Hippocampal formation (tissue), 2 donors: ENCODE measurements at regions not wholly inside any gene's neighbourhood (a gene's known extent, or its start where the extent isn't known, plus 50 kb on each side); places are given as distances from the start of the nearest gene placed in this dataset.
"Not testable (repeated sequence)": the region's sequence is repeated elsewhere in the genome, so short reads cannot be mapped to it uniquely, and the experiment has no call there.

Source experiments
- DNase-seq, 2 donors: peaks; one replicate each; lab custom pipeline; 2025; lab: John Stamatoyannopoulos, UW

DNA sequence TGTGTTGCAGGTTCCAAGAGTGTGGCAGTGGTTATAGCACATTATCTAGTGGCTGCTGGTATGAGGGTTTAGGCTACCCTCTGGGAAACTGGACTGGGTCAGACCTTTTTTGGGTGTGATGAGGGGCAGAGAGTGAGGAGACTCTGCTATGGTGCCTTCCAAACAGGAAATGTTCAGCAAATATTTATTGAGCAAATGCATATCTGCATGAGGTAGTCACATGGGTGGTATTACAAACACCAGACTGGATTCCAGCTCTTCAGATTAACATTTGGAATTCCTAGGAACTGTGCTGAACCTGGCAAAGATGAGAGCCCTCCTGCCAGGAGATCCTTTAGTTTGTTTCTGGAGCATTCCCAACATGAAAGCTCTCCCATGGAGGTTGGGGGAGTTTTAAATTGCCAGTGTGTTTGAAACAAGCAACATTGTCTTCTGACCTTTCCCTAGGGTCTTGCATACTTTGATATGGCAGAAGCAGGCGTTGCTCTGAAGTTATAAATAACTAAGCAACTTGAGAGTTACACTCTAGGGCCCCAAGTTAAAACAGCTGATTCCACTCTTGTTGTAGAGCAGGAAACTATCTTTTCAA, 341.2 kb upstream of the C2CD4B start:
- DNase-seq = no peak

DNA sequence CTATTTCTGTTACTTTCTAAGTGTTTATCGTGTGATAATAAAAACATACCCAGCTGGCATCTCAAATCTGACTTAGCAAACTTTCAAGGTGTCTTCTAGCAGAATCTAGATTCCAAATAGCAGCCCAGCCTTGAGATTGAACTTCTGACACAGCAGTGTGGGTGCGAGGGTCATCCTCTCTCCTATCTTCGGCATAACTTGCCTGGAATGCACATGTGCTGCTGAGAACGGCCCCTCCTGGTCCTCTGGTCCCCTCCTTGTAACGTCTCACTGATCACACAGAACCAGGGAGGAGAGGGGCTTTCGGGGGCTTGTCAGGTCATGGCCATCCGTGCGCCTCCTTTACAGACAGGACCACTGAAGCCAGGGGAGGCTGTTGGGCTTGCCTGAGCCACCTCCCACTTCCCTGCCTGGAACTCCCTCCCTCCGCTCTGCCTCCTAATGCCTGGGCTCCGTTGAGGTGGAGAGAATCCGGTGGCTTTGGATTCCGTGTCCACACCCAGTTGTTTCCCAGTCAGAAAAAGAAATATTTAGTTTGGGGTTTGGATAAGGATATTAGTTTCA, 344.4 kb upstream of the C2CD4B start:
- no peak for DNase-seq

DNA sequence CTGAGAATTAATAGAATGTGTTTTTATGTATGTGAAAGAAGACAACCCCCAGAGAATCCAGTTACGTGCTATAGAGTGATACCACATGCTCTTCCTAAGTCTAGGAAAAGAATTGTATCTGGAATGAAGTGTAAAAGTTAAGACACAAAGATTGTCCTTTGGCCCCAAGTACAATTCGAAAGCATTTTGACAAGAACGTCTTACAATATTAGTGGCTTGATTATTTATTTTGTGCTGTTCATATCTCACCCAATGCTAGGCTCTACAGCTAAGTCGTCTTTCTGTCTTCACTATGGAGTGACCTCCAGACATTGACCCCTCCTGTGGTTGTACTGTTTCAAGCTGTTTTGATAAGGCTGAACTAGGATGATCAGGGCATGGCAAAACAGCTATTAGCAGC, 345.7 kb upstream of the C2CD4B start:
- DNase-seq = no peak

DNA sequence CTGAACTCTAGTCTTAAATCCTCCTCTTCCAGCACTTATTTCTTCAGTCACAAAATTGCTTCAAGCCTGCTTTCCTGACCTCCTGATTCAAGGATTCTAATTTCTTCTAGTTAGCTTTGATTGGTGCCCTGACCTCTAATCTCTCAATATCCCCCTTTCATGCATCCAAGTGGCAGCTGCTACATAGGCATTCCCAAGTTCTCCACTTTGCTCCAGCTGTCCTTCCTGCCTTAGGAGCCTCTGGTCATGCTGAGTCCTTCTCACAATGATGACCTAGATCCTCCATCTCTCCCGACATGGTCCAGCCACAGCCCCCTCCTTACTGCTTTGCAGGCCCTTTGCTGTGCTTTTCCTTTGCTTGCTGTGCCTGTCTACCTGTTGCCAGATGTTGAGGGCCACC, 347.8 kb upstream of the C2CD4B start:
- DNase-seq = no peak

DNA sequence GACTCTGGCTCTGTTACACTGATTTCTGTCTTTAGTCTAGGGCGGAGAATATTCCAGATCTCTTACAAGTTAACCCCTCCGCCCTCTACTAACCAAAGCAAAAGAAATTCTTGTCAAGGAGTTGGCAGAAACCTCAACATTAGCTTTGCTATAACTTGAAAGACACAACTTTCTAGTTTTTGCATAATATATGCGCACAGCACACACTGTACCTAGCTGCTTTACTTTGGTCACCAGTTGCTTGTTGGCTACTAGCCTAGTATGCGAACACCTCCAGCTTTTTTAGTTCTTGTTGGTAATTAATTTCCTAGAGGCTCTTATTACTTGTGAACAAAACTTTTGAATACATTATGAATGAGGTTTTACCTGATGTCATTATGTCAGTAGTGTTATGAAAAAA, 348.8 kb upstream of the C2CD4B start:
- DNase-seq = no peak

DNA sequence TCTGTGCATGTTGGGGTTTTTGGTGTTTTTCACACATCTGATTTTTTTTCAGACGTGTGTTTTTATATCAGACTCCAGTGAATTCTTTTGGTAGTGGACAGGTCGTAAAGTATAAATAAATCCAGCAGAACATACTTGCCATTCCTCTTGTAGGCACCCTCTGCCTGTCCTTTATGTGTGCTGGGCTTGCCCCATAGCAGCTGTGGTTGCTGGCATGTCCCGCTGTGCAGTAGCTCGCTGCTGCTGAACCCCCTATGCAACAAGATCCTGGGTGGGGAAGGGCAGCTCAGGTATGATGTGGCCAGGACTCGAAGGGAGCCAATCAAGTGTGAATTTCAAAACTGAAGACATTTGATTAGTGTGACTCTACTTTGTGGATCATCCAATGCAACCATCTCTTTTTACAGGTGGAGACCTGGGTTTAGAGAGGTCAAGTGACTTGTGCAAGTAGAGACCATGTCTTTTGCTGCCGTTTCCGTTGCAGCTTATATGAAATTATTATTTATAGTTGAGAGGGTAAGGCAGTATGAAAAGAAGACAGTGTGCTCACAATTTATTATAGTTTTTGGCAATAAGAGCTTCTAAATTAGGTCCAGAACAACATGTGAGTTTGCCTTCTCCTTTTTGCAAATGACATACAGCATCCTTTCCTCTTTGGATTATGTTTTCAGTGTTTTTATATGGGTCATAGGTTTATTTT, 350.8 kb upstream of the C2CD4B start:
- no peak for DNase-seq

DNA sequence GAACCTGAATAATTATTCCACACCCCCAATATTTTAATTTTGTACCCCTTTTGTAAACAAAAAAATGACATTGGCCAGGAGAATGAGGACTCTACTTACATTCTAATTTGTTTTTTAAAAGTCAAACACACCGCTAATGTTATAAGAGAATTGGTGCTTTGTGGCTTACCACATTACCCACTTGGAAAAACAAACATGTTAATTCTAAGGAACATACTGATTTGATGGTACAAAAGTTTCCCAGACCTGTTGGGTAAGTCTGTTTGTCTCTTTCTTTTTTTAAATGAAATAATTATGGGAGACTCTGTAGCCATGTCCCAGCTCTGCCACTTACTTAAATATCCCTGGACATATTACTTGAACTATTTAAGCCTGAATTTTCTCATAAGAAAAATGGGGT, 352.5 kb upstream of the C2CD4B start:
- no peak for DNase-seq

DNA sequence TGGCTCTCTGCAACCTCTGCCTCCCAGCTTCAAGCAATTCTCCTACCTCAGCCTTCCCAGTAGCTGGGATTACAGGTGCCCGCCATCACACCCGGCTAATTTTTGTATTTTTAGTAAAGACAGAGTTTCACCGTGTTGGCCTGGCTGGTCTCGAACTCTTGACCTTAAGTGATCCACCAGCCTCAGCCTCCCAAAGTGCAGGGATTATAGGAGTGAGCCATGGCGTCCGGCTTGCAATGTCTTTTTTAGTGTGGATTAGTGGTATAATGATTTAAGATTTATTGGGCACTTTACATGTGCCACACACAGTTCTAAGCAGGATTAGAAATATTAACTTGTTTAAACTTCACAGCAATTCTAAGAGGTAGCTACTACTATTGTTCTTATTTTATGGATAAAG, 353.6 kb upstream of the C2CD4B start:
- not testable (repeated sequence) for DNase-seq

DNA sequence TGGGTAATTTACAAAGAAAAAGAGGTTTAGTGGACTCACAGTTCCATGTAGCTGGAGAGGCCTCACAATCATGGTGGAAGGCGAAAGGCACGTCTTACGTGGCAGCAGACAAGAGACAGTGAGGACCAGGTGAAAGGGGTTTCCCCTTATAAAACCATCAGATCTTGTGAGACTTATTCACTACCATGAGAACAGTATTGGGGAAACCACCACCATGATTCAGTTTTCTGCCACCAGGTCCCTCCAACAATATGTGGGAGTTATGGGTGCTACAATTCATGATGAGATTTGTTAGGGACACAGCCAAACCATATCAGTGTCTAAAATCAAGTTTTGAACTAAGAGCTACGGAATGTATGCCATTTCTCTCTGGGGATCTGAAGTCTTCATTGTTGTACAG, 354.8 kb upstream of the C2CD4B start:
- DNase-seq = no peak

DNA sequence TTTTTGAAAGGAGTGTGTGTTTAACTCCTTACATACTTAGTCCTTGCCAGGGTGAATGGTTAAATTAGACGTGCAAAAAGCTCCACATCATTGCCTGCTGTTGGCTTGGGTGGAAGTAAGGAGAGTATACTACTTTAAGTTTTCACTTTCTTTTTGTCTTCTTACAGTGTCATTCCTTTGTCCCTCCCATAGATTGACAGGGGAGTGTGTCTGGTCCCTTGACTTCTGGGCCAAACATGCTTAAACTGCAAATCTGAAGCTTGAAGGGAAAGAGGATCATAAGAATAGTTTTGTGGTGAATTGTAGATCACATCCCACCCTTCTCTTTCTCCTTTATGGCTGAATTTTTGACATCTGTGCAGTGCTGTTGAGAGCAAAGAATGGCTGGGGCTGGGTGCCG, 355.8 kb upstream of the C2CD4B start:
- DNase-seq = no peak

DNA sequence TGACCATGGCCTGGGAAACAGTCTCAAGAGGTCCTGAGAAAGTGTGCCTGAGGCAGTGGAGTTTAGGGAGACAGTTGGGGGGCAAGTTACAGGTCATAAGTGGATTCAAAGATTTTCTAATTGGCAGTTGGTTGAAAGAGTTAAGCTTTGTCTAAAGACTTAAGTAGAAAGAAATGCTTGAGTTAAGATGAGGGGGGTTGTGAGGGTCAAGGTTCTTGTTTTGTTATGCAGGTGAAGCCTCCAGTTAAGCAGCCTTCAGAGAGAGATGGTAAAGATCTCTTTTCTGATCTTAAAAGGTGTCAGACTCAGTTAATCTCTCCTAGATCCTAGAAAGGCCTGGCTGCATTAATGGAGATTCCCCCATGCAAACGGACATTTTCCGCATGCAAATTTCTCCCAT, 356.3 kb upstream of the C2CD4B start:
- no peak for DNase-seq

DNA sequence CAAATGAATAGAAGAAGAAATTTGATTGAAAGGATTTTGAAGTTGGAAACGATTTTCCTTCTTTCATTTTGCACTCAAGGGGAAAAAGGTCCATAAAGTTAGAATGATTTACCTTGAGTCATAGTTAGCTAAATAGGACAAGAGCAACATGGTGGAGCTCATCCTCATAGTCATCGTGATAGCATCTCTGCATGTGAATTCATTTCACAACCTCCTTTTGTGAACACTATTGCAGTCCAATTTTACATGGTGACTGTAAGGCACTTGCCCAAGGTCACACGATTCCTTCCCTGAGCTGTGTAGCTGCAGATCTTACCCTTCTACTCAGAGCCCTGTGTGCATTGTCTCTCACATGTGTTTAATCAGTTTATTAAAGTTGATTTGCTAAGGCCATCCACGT, 359.8 kb upstream of the C2CD4B start:
- DNase-seq = no peak

DNA sequence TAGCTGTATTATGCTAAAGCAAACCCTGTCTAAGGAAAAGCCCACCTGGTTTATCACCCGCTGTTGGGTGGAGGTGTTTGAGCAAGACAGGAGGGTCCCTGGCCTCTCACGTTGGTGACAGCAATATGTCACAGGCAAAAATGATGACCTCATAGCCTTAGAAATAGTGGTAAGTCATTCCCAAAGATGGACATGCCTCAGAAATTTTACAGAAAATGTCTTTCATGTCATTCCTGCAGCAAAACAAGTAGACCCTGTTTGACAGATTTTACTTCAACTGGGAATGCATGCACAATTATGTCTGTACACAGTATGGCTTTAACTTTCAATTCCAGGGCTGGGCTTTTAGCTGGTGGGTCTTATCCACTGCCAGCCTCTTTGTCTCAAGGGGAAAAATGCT, 362.3 kb upstream of the C2CD4B start:
- no peak for DNase-seq

DNA sequence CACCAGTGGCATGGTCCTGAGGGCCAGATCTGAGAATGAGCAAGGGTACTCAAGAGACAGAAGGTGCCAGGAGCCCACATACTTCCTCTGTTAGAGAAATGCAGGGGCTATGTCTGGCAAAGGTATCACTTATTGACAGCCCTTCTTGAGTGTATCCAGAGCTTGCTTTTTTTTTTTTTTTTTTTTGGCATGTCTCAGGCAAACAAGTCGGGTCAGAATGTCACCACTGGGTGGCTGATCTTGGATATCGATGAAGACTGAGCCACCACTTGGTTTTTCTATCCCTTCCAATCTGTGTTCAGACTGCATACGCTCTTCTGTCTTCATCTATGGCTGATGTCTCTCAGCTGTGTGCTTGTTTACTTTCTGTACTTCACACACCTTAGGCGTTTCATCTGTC, 363.4 kb upstream of the C2CD4B start:
- no peak for DNase-seq

DNA sequence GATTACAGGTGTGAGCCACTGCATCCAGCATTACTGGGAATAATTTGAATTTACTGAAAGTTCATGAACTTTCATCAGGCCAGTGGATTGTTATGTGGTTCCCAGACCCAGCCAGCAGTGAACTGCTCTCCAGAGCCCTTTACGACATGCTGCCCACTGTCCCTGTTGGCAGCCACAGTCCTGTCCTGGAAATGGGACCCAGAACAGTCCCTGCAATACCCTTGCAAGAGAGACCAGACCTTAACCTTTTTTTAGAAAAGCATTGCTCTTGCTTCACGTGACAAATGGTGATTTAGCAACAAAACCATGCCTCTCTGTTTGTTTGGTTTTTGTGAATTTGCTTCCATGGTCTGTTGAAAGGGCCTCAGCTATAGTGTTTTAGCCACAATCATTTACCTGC, 367.3 kb upstream of the C2CD4B start:
- no peak for DNase-seq

DNA sequence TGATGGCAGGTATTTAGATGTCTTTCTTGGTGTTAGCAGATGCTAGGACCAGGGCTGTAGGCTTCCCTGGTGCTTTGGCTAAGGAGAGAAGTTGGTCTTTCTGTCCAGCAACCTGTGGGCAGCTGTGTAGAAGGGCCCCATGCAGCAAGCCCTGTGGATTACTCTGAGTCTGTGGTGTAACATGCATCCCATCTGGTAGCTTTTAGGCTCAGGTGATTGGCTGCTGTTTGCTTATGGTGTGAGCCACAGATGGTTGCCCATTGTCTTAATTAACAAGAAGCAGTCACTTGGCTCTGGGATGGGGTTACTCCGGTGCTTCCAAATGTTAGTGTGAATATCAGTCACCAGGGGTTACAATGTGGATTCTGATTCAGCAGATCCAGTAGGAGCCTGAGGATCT, 368.6 kb upstream of the C2CD4B start:
- no peak for DNase-seq

DNA sequence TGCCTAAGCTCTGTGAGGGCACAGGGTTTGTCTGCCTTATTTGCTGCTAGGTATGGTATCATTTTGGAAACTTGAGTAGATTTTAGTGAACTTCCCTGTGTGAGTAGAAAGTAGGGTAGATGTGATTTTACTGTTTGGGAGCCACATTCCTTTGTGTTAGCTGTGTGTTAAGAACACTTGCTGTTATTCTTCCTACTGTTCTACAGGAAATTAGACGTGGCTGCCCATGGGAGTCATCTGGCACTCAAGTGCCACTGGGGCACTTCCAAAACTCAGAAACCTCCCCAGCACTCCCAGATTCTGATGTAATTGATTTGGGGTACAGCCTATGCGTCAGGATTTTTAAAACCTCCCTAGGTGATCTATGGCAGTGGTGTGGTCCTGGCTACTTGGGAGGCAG, 369.9 kb upstream of the C2CD4B start:
- DNase-seq = no peak

DNA sequence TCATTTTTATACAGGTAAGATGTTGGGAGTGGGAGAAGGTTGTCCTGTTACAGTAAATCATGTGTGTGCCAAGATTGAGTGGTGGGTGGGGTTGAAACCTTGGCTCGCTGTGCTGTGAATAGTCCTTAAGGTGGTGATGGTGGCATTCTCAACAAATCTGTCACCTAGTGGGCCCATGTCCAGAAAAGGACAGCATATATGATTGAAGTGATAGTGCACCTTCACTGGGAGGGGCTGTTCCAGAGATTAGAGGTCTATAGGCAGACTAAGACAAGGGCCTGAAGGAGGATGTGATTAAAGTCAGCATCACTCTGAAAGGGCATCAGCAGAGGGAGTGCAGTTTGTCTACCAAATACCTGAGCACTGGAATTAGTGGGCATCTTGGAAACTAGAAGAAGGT, 374.2 kb upstream of the C2CD4B start:
- DNase-seq = no peak

DNA sequence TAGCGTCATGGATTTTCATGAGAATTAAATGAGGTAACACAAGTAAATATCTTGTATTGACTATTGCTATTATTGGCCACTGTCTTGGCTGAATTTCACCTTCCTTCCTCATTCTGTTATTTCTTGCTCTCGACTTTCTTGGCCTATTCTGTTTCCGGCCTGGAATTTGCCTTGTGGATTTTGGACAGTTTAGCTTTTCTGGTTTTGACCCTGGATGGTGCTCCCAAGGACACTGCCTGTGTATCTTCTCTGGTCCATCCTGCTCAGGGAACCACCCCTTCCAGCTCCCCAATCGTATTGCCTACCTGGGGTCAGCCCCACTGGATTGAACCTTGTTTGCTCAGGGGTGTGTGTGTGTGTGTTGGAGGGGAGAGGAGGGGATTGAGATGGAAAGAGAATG, 376.2 kb upstream of the C2CD4B start:
- no peak for DNase-seq

DNA sequence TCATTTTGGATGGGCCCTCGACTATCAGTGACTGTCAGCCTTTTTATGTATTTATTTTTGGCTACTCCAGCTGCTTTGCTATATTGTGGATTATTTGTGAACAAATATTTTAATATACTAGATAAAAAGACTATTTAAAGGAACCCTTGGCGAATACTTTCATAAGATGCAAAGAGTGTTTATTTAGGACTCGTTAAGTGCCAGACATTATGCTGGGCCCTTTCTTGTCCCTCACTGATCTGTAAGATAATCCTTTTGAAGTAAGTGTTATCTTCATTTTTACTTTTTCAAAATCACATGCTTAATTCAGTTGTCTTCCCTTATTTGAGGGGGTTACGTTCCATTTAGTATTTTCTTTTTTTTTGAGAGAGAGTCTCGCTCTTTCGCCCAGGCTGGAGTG, 376.8 kb upstream of the C2CD4B start:
- DNase-seq = no peak

DNA sequence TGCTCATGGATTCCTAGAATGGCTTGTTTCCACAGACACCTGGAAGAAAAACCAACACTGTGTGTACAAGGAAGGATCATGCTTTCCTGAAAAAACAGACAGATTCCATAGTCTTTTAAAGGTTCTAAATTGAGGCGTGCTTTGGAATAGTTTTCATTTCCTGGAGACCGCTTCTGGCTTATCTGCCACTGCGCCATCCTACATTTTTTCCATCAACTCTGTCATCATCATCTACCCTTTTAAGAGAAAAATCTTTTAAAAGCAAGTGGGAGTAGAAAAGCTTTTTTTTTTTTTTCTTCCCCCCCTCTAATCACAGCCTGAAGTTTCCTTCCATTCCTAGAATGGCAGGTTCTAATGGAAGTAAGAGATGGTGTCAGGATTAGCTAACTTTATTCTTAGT, 379.4 kb upstream of the C2CD4B start:
- DNase-seq = no peak

DNA sequence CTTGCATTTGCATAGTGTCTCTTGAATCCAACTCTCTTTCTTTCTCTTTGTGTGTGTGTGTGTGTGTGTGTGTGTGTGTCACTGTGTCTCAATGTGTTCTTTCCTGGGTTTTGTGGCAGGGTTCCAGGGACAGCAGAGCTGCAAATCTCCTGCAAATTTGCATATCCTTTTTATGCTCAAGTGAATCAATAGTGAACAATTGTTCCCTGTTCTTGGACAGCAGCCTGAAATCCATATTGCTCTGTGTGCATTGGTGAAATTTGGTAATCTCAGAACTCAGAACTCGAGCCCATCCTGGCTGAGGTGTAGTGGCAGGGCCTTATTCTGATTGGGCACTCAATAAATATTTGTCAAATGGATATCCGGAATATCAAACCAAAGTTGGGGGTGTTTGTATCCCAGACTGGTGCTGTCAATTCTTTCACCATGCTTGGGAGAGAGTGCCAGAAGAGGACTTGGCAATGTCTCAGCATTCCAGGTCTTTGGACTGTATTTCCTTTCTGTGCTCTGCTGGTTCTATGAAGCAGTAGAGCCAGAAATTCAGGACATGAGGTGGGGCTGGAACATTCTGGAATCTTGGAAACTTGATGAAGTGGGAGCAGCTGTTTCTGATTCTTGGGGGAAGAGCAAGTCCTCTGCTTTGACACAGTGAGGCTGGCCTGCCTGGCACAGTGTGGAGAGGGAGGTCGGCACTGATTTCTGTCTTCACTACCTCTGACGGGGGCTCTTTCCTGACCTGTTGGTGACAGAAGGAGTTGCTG, 380.6 kb upstream of the C2CD4B start:
- peak; percentile 38 to 52 for DNase-seq

DNA sequence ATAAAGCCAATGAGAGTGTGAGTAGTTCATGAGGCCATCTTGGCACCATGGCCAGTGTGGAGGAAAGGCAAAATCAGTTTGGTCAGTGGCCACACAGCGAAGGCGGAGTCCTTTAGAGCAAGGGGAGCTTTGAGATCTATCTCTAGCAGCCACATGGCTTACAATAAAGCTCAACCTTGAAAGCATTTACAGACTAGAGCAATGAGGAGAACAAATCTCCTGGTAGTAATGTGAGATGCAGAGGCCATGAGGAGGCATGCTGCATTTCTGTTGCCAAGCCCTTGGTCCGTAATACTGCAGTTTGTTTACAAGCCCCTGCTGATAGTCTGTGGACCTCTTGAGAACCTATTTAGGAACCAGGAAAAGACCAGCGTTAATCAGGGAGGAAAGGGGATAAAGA, 381.5 kb upstream of the C2CD4B start:
- DNase-seq = no peak
